SK-N-SH treated with all-trans-retinoic acid at 6 μM for 48 hours (cell line): ENCODE measurements at regions not wholly inside any gene's neighbourhood (a gene's known extent, or its start where the extent isn't known, plus 50 kb on each side); places are given as distances from the start of the nearest gene placed in this dataset.

Experiments used
- GLIS3 ChIP-seq: fragments of 250-450 bp; sonication (Bioruptor Pico); IDR thresholded peaks from 2 replicates; pipeline ENCODE4 v1.5.0; 2020; ENCODE audit warnings: mild to moderate bottlenecking, moderate library complexity
- ZFP3 ChIP-seq: fragments of 250-450 bp; sonication (Bioruptor Pico); IDR thresholded peaks from 2 replicates; pipeline ENCODE4 v1.5.0; 2020; ENCODE audit warnings: mild to moderate bottlenecking, moderate library complexity
- ZNF70 ChIP-seq: fragments of 450-650 bp; formaldehyde crosslinking; IDR thresholded peaks from 2 replicates; pipeline ENCODE4 v1.5.0; 2020; ENCODE audit warnings: mild to moderate bottlenecking, moderate library complexity

- TF ChIP-seq GLIS3 (CRISPR knock-in tag) (no peak), ZFP3 (CRISPR knock-in tag) (no peak), ZNF70 (CRISPR knock-in tag) (no peak)
These were observed 93.4 kb upstream of the CRHR1 start for GRCh38 chr17:45690625-45691275.
